DND-41 (cell line): ENCODE measurements at regions not wholly inside any gene's neighbourhood (a gene's known extent, or its start where the extent isn't known, plus 50 kb on each side); places are given as distances from the start of the nearest gene placed in this dataset.

Experiments used
- EZH2 ChIP-seq: IDR thresholded peaks from 3 replicates; pipeline ENCODE4 v1.6.1; 2012; ENCODE audit warnings: borderline replicate concordance, low read depth, mild to moderate bottlenecking, moderate library complexity, low read length, inconsistent platforms; ENCODE audit not compliant: severe bottlenecking
- TF ChIP-seq, protein P1 (sequence below): IDR thresholded peaks from 2 replicates; pipeline ENCODE4 v1.5.1; 2012; ENCODE audit warnings: borderline replicate concordance, low read length, moderate library complexity, mild to moderate bottlenecking; ENCODE audit not compliant: poor library complexity, severe bottlenecking; ENCODE audit errors: extremely low read depth

DNA sequence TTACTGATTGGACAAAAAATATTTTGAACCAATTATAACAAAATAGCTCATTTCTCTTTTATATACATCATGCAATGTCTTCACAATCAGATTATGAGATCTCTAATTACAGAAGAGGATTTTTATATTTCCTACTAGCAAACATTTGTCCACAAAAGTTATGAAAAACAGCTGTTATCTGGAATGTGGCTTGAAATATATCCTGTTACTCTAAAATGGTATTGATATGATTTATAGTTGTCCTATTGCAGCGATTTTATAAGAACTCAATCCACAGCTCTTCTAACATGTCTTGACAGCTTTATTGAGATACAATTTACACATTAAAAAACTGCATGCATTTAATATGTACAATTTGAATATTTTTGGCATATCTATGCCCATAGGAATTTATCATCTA is 779.9 kb upstream of the ACO1 start:
- TF ChIP-seq, protein P1, sequence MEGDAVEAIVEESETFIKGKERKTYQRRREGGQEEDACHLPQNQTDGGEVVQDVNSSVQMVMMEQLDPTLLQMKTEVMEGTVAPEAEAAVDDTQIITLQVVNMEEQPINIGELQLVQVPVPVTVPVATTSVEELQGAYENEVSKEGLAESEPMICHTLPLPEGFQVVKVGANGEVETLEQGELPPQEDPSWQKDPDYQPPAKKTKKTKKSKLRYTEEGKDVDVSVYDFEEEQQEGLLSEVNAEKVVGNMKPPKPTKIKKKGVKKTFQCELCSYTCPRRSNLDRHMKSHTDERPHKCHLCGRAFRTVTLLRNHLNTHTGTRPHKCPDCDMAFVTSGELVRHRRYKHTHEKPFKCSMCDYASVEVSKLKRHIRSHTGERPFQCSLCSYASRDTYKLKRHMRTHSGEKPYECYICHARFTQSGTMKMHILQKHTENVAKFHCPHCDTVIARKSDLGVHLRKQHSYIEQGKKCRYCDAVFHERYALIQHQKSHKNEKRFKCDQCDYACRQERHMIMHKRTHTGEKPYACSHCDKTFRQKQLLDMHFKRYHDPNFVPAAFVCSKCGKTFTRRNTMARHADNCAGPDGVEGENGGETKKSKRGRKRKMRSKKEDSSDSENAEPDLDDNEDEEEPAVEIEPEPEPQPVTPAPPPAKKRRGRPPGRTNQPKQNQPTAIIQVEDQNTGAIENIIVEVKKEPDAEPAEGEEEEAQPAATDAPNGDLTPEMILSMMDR = no peak
- no peak for TF ChIP-seq EZH2
